Hepatocyte (in vitro differentiated cells): ENCODE measurements at regions not wholly inside any gene's neighbourhood (a gene's known extent, or its start where the extent isn't known, plus 50 kb on each side); places are given as distances from the start of the nearest gene placed in this dataset.

Experiments used
- DNase-seq: peaks from one replicate; pipeline ENCODE4 v3.0.0-alpha.2; 2016; ENCODE audit warnings: low spot score
- H2AFZ ChIP-seq: fragments of 200-600 bp; sonication (generic); 2 replicates; pipeline ENCODE4 v1.6.0; 2016; ENCODE audit warnings: antibody characterized with exemption, mild to moderate bottlenecking
- H3K27ac ChIP-seq: fragments of 200-600 bp; sonication (generic); 2 replicates; pipeline ENCODE4 v1.5.1; 2016; ENCODE audit warnings: mild to moderate bottlenecking
- H3K27me3 ChIP-seq: fragments of 200-600 bp; sonication (generic); 2 replicates; pipeline ENCODE4 v1.6.1; 2016
- H3K36me3 ChIP-seq: fragments of 200-600 bp; sonication (generic); replicated peaks from 2 replicates; pipeline ENCODE4 v1.5.1; 2016; ENCODE audit warnings: low read depth; ENCODE audit not compliant: insufficient read depth
- H3K4me1 ChIP-seq: fragments of 200-600 bp; sonication (generic); 2 replicates; pipeline ENCODE4 v1.5.1; 2016; ENCODE audit warnings: mild to moderate bottlenecking, moderate library complexity; ENCODE audit not compliant: insufficient read depth
- H3K4me2 ChIP-seq: fragments of 200-600 bp; sonication (generic); 2 replicates; pipeline ENCODE4 v1.6.0; 2016
- H3K4me3 ChIP-seq: fragments of 200-600 bp; sonication (generic); 2 replicates; pipeline ENCODE4 v1.5.1; 2016; ENCODE audit warnings: mild to moderate bottlenecking
- H3K79me2 ChIP-seq: fragments of 200-600 bp; sonication (generic); 2 replicates; pipeline ENCODE4 v1.6.0; 2017; ENCODE audit warnings: mild to moderate bottlenecking
- H3K9me2 ChIP-seq: fragments of 200-600 bp; sonication (generic); replicated peaks from 2 replicates; pipeline ENCODE4 v1.6.0; 2017; ENCODE audit warnings: mild to moderate bottlenecking; ENCODE audit not compliant: insufficient read depth
- H3K9me3 ChIP-seq: fragments of 200-600 bp; sonication (generic); 2 replicates; pipeline ENCODE4 v1.5.1; 2016; ENCODE audit warnings: low read depth, mild to moderate bottlenecking
- H4K20me1 ChIP-seq: fragments of 200-600 bp; sonication (generic); 2 replicates; pipeline ENCODE4 v1.6.0; 2016; ENCODE audit warnings: mild to moderate bottlenecking; ENCODE audit not compliant: insufficient read depth, poor library complexity, severe bottlenecking
- EZH2 ChIP-seq: fragments of 200-600 bp; sonication (generic); IDR thresholded peaks from 2 replicates; pipeline ENCODE4 v1.6.1; 2016; ENCODE audit warnings: antibody characterized with exemption, mild to moderate bottlenecking, borderline replicate concordance
- EZH2phosphoT487 ChIP-seq: fragments of 200-600 bp; sonication (generic); IDR thresholded peaks from one replicate; pipeline ENCODE4 v1.6.1; 2018; ENCODE audit warnings: antibody characterized with exemption, mild to moderate bottlenecking, low read depth, moderate library complexity; ENCODE audit not compliant: unreplicated experiment, severe bottlenecking
- WGBS: methylation state at CpG from one replicate; pipeline ENCODE4 v1.1.6; 2016; ENCODE audit warnings: low lambda C conversion rate; ENCODE audit errors: missing lambda C conversion rate; 5-methylcytosine and 5-hydroxymethylcytosine counted together
- TF ChIP-seq, protein P1 (sequence below): fragments of 200-600 bp; sonication (generic); IDR thresholded peaks from 2 replicates; pipeline ENCODE4 v1.5.1; 2016; ENCODE audit warnings: antibody characterized with exemption, mild to moderate bottlenecking; ENCODE audit not compliant: poor library complexity

- no peaks in the 10 kb centered on the region for H3K79me2 ChIP-seq
- TF ChIP-seq EZH2, result no peak
- no peak for TF ChIP-seq EZH2phosphoT487
- TF ChIP-seq, protein P1, sequence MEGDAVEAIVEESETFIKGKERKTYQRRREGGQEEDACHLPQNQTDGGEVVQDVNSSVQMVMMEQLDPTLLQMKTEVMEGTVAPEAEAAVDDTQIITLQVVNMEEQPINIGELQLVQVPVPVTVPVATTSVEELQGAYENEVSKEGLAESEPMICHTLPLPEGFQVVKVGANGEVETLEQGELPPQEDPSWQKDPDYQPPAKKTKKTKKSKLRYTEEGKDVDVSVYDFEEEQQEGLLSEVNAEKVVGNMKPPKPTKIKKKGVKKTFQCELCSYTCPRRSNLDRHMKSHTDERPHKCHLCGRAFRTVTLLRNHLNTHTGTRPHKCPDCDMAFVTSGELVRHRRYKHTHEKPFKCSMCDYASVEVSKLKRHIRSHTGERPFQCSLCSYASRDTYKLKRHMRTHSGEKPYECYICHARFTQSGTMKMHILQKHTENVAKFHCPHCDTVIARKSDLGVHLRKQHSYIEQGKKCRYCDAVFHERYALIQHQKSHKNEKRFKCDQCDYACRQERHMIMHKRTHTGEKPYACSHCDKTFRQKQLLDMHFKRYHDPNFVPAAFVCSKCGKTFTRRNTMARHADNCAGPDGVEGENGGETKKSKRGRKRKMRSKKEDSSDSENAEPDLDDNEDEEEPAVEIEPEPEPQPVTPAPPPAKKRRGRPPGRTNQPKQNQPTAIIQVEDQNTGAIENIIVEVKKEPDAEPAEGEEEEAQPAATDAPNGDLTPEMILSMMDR, result no peak
- H3K9me3 ChIP-seq, result no peaks in the 10 kb centered on the region
- H3K4me2 ChIP-seq, result no peak overlapping the region
- peak overlapping the region; percentile 69 for H2AFZ ChIP-seq
- no peak overlapping the region for H3K4me3 ChIP-seq
- H3K9me2 ChIP-seq, result no peaks in the 10 kb centered on the region
- H3K4me1 ChIP-seq, result peaks cover 9% of the 10 kb centered on the region
- no peak for DNase-seq
- H3K27me3 ChIP-seq, result no peaks in the 10 kb centered on the region
- 93% methylated on average over 1 of the region's 1 CpG for WGBS
- H3K27ac ChIP-seq, result no peak overlapping the region
- H3K36me3 ChIP-seq, result no peaks in the 10 kb centered on the region
- no peaks in the 10 kb centered on the region for H4K20me1 ChIP-seq
Measured at GRCh38 chr11:104704888-104705287, 193.4 kb downstream of the CASP12 start.

- 91% methylated on average over 2 of the region's 2 CpGs for WGBS
- no peak overlapping the region for H3K27ac ChIP-seq
Measured at GRCh38 chr11:104704146-104704830, 194.0 kb downstream of the CASP12 start.

GRCh38 chr11:104700609-104701008 lies 197.7 kb downstream of the CASP12 start:
- no peak overlapping the region for H3K4me2 ChIP-seq
- H3K9me3 ChIP-seq, result no peaks in the 10 kb centered on the region
- TF ChIP-seq EZH2, result no peak
- TF ChIP-seq EZH2phosphoT487, result no peak
- TF ChIP-seq, protein P1, result no peak
- no peaks in the 10 kb centered on the region for H3K79me2 ChIP-seq
- H4K20me1 ChIP-seq, result no peaks in the 10 kb centered on the region
- no peak overlapping the region for H3K27ac ChIP-seq
- DNase-seq, result peak; percentile 8
- H3K4me1 ChIP-seq, result peaks cover 3% of the 10 kb centered on the region
- H3K9me2 ChIP-seq, result no peaks in the 10 kb centered on the region
- H3K4me3 ChIP-seq, result no peak overlapping the region
- no peaks in the 10 kb centered on the region for H3K36me3 ChIP-seq
- H2AFZ ChIP-seq, result no peak overlapping the region
- H3K27me3 ChIP-seq, result no peaks in the 10 kb centered on the region

More at GRCh38 chr11:104704146-104704830, 194.0 kb downstream of the CASP12 start:
- Histone ChIP-seq H3K9me3 (no peaks in the 10 kb centered on the region), H3K27me3 (no peaks in the 10 kb centered on the region), H3K79me2 (no peaks in the 10 kb centered on the region), H3K4me1 (peaks cover 9% of the 10 kb centered on the region), H3K36me3 (no peaks in the 10 kb centered on the region), H2AFZ (no peak overlapping the region), H3K9me2 (no peaks in the 10 kb centered on the region), H3K4me3 (no peak overlapping the region), H3K4me2 (no peak overlapping the region), H4K20me1 (no peaks in the 10 kb centered on the region)
- DNase-seq, result no peak
- TF ChIP-seq EZH2 (no peak), EZH2phosphoT487 (no peak)
- TF ChIP-seq, protein P1, result no peak

- H3K27ac ChIP-seq, result no peak overlapping the region
- no peaks in the 10 kb centered on the region for H3K9me3 ChIP-seq
- H3K79me2 ChIP-seq, result no peaks in the 10 kb centered on the region
- no peaks in the 10 kb centered on the region for H4K20me1 ChIP-seq
- no peaks in the 10 kb centered on the region for H3K9me2 ChIP-seq
- DNase-seq, result no peak
- H3K36me3 ChIP-seq, result no peaks in the 10 kb centered on the region
- no peak overlapping the region for H2AFZ ChIP-seq
- TF ChIP-seq, protein P1, result no peak
- no peak for TF ChIP-seq EZH2phosphoT487
- no peak for TF ChIP-seq EZH2
- H3K27me3 ChIP-seq, result no peaks in the 10 kb centered on the region
- H3K4me2 ChIP-seq, result no peak overlapping the region
- H3K4me3 ChIP-seq, result no peak overlapping the region
- no peaks in the 10 kb centered on the region for H3K4me1 ChIP-seq
Measured at GRCh38 chr11:104699981-104700380, 198.3 kb downstream of the CASP12 start.
